ENCODE measurements at regions not wholly inside any gene's neighbourhood (a gene's known extent, or its start where the extent isn't known, plus 50 kb on each side); places are given as distances from the start of the nearest gene placed in this dataset.

- TF ChIP-seq CTCF (IDR thresholded peaks at IDR 0.05; ENCODE audit: low read depth, low read length): no peak
- no peak for DNase-seq (ENCODE audit: extremely low read depth, low read depth)
These were observed 411.4 kb upstream of the SGCD start for GRCh38 chr5:155915601-155916000.

- DNase-seq (ENCODE audit: extremely low read depth, low read depth): no peak
- no peak for TF ChIP-seq CTCF (IDR thresholded peaks at IDR 0.05; ENCODE audit: low read depth, low read length)
These were observed 407.8 kb upstream of the SGCD start for GRCh38 chr5:155919126-155919525.

GRCh38 chr5:155919725-155920124 lies 407.2 kb upstream of the SGCD start:
- DNase-seq (ENCODE audit: extremely low read depth, low read depth): no peak
- no peak for TF ChIP-seq CTCF (IDR thresholded peaks at IDR 0.05; ENCODE audit: low read depth, low read length)

GRCh38 chr5:155921621-155922020 lies 405.3 kb upstream of the SGCD start:
- DNase-seq (ENCODE audit: extremely low read depth, low read depth): no peak
- no peak for TF ChIP-seq CTCF (IDR thresholded peaks at IDR 0.05; ENCODE audit: low read depth, low read length)

GRCh38 chr5:155923784-155924183 lies 403.2 kb upstream of the SGCD start:
- no peak for DNase-seq (ENCODE audit: extremely low read depth, low read depth)
- no peak for TF ChIP-seq CTCF (IDR thresholded peaks at IDR 0.05; ENCODE audit: low read depth, low read length)

GRCh38 chr5:155926031-155926430 lies 400.9 kb upstream of the SGCD start:
- DNase-seq (ENCODE audit: extremely low read depth, low read depth): no peak
- TF ChIP-seq CTCF (IDR thresholded peaks at IDR 0.05; ENCODE audit: low read depth, low read length): no peak

GRCh38 chr5:155926766-155927165 lies 400.2 kb upstream of the SGCD start:
- no peak for TF ChIP-seq CTCF (IDR thresholded peaks at IDR 0.05; ENCODE audit: low read depth, low read length)
- no peak for DNase-seq (ENCODE audit: extremely low read depth, low read depth)

All from AG09319 (cell line).